Neural progenitor cell (in vitro differentiated cells): ENCODE measurements at regions not wholly inside any gene's neighbourhood (a gene's known extent, or its start where the extent isn't known, plus 50 kb on each side); places are given as distances from the start of the nearest gene placed in this dataset.

ENCODE experiments used
- DNase-seq: peaks from one replicate; pipeline ENCODE4 v3.0.0-alpha.2; 2016; ENCODE audit warnings: low spot score
- H2AFZ ChIP-seq: fragments of 200-600 bp; sonication (generic); replicated peaks from 2 replicates; pipeline ENCODE4 v1.6.1; 2016; ENCODE audit warnings: antibody characterized with exemption
- H3F3A ChIP-seq: fragments of 200-600 bp; sonication (generic); 2 replicates; pipeline ENCODE4 v1.6.1; 2016; ENCODE audit warnings: antibody characterized with exemption, low read depth
- H3K27ac ChIP-seq: fragments of 200-600 bp; sonication (generic); 2 replicates; pipeline ENCODE4 v1.5.1; 2016; ENCODE audit warnings: mild to moderate bottlenecking
- H3K27me3 ChIP-seq: fragments of 200-600 bp; sonication (generic); 2 replicates; pipeline ENCODE4 v1.6.1; 2016; ENCODE audit warnings: mild to moderate bottlenecking, moderate library complexity
- H3K36me3 ChIP-seq: fragments of 200-600 bp; sonication (generic); 2 replicates; pipeline ENCODE4 v1.5.1; 2016
- H3K4me1 ChIP-seq: fragments of 200-600 bp; sonication (generic); 2 replicates; pipeline ENCODE4 v1.6.1; 2016; ENCODE audit warnings: mixed run types
- H3K4me2 ChIP-seq: fragments of 200-600 bp; sonication (generic); 2 replicates; pipeline ENCODE4 v1.6.1; 2016
- H3K4me3 ChIP-seq: fragments of 200-600 bp; sonication (generic); 2 replicates; pipeline ENCODE4 v1.5.1; 2016
- H3K79me2 ChIP-seq: fragments of 200-600 bp; sonication (generic); 2 replicates; pipeline ENCODE4 v1.6.1; 2016; ENCODE audit warnings: low read depth
- H3K9ac ChIP-seq: fragments of 200-600 bp; sonication (generic); 2 replicates; pipeline ENCODE4 v1.6.1; 2016
- H3K9me3 ChIP-seq: fragments of 200-600 bp; sonication (generic); 2 replicates; pipeline ENCODE4 v1.5.1; 2016; ENCODE audit warnings: low read depth
- H4K20me1 ChIP-seq: fragments of 200-600 bp; sonication (generic); 2 replicates; pipeline ENCODE4 v1.6.1; 2016; ENCODE audit warnings: low read depth
- H3K27ac Mint-ChIP-seq: 3 replicates; pipeline ENCODE4 v1.8.0; 2021; ENCODE audit warnings: mixed read lengths
- H3K27me3 Mint-ChIP-seq: 2 replicates; pipeline ENCODE4 v1.8.0; 2022; ENCODE audit warnings: low read depth, mild to moderate bottlenecking, inconsistent platforms, moderate library complexity, mixed read lengths; ENCODE audit not compliant: insufficient read depth
- H3K36me3 Mint-ChIP-seq: 3 replicates; pipeline ENCODE4 v1.8.0; 2021; ENCODE audit warnings: mixed read lengths
- H3K4me1 Mint-ChIP-seq: 3 replicates; pipeline ENCODE4 v1.8.0; 2021; ENCODE audit warnings: mixed read lengths
- H3K4me3 Mint-ChIP-seq: 3 replicates; pipeline ENCODE4 v1.8.0; 2021; ENCODE audit warnings: mild to moderate bottlenecking, moderate library complexity, mixed read lengths
- H3K9me3 Mint-ChIP-seq: 3 replicates; pipeline ENCODE4 v1.8.0; 2020; ENCODE audit warnings: mixed read lengths
- CTCF ChIP-seq: fragments of 200-600 bp; sonication (generic); IDR thresholded peaks from 2 replicates; pipeline ENCODE4 v1.5.1; 2017; ENCODE audit warnings: antibody characterized with exemption, mild to moderate bottlenecking
- EZH2 ChIP-seq: fragments of 200-600 bp; sonication (generic); IDR thresholded peaks from 2 replicates; pipeline ENCODE4 v1.6.1; 2017; ENCODE audit warnings: antibody characterized with exemption, mild to moderate bottlenecking, moderate library complexity
- EZH2phosphoT487 ChIP-seq: fragments of 200-600 bp; sonication (generic); IDR thresholded peaks from 2 replicates; pipeline ENCODE4 v1.6.1; 2017; ENCODE audit warnings: antibody characterized with exemption

- Histone ChIP-seq H3K27ac (no peak overlapping the region), H3K4me2 (no peak overlapping the region), H3F3A (no peaks in the 10 kb centered on the region), H4K20me1 (no peaks in the 10 kb centered on the region), H3K36me3 (no peaks in the 10 kb centered on the region), H2AFZ (no peak overlapping the region), H3K79me2 (no peaks in the 10 kb centered on the region), H3K4me3 (no peak overlapping the region), H3K9me3 (no peaks in the 10 kb centered on the region), H3K9ac (no peak overlapping the region), H3K4me1 (peaks cover 22% of the 10 kb centered on the region), H3K27me3 (no peaks in the 10 kb centered on the region)
- Mint-ChIP-seq H3K27ac (no peak overlapping the region), H3K9me3 (no peaks in the 10 kb centered on the region), H3K4me1 (peaks cover 15% of the 10 kb centered on the region), H3K36me3 (no peaks in the 10 kb centered on the region), H3K4me3 (no peak overlapping the region), H3K27me3 (peaks cover 4% of the 10 kb centered on the region)
- TF ChIP-seq EZH2, result no peak
- no peak for TF ChIP-seq EZH2phosphoT487
- TF ChIP-seq CTCF, result no peak
- DNase-seq, result no peak
Measured at GRCh38 chr16:51869176-51869575, 677.8 kb downstream of the TOX3 start.

DNA sequence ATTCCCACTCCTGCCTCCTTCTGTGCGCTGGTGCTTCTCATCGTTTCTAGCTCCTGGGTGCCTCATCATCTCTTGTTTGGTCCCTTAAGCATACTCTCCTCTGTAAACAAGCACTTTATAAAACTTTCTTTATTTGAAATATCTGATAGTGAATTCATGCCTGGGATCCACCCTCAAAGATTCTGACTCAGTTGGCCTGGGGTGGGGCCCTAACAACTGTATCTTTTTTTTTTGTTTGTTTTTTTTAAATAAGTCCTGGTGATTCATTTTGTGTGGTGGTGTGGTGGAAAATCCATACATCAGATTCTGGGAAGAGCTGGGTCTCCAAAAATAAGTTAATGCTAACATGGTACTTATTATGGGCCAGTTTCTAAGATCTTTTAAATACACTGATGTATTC is 678.3 kb downstream of the TOX3 start:
- no peak overlapping the region for H3K4me2 ChIP-seq
- Mint-ChIP-seq H3K9me3 (peaks cover 2% of the 10 kb centered on the region), H3K4me3 (no peak overlapping the region), H3K27ac (no peak overlapping the region), H3K36me3 (no peaks in the 10 kb centered on the region), H3K27me3 (peaks cover 5% of the 10 kb centered on the region), H3K4me1 (peaks cover 15% of the 10 kb centered on the region)
- no peak for DNase-seq
- no peaks in the 10 kb centered on the region for H3F3A ChIP-seq
- H4K20me1 ChIP-seq, result no peaks in the 10 kb centered on the region
- H3K79me2 ChIP-seq, result no peaks in the 10 kb centered on the region
- no peak overlapping the region for H3K4me3 ChIP-seq
- no peak overlapping the region for H3K9ac ChIP-seq
- no peaks in the 10 kb centered on the region for H3K36me3 ChIP-seq
- H3K27me3 ChIP-seq, result no peaks in the 10 kb centered on the region
- H3K9me3 ChIP-seq, result no peaks in the 10 kb centered on the region
- H3K4me1 ChIP-seq, result peaks cover 23% of the 10 kb centered on the region
- H2AFZ ChIP-seq, result no peak overlapping the region
- no peak overlapping the region for H3K27ac ChIP-seq
- TF ChIP-seq EZH2, result no peak
- TF ChIP-seq EZH2phosphoT487, result no peak
- no peak for TF ChIP-seq CTCF

GRCh38 chr16:51867386-51868065 is 679.4 kb downstream of the TOX3 start:
- no peaks in the 10 kb centered on the region for H3K79me2 ChIP-seq
- no peak overlapping the region for H2AFZ ChIP-seq
- H4K20me1 ChIP-seq, result no peaks in the 10 kb centered on the region
- H3F3A ChIP-seq, result no peaks in the 10 kb centered on the region
- no peak overlapping the region for H3K4me2 ChIP-seq
- no peak overlapping the region for H3K4me3 Mint-ChIP-seq
- peaks cover 5% of the 10 kb centered on the region for H3K27me3 Mint-ChIP-seq
- no peaks in the 10 kb centered on the region for H3K36me3 Mint-ChIP-seq
- peaks cover 2% of the 10 kb centered on the region for H3K9me3 Mint-ChIP-seq
- no peak overlapping the region for H3K4me3 ChIP-seq
- H3K27ac Mint-ChIP-seq, result no peak overlapping the region
- no peaks in the 10 kb centered on the region for H3K27me3 ChIP-seq
- H3K4me1 Mint-ChIP-seq, result peaks cover 15% of the 10 kb centered on the region
- H3K9ac ChIP-seq, result no peak overlapping the region
- H3K27ac ChIP-seq, result no peak overlapping the region
- H3K9me3 ChIP-seq, result no peaks in the 10 kb centered on the region
- TF ChIP-seq CTCF, result no peak
- no peak for TF ChIP-seq EZH2
- no peak for TF ChIP-seq EZH2phosphoT487
- H3K4me1 ChIP-seq, result peaks cover 28% of the 10 kb centered on the region
- no peaks in the 10 kb centered on the region for H3K36me3 ChIP-seq
- DNase-seq, result no peak
